K562 (cell line): ENCODE measurements at regions not wholly inside any gene's neighbourhood (a gene's known extent, or its start where the extent isn't known, plus 50 kb on each side); places are given as distances from the start of the nearest gene placed in this dataset.

Source experiments
- ATAC-seq: fragments of 200-7000 bp; cut with Tn5 transposase; 3 replicates; pipeline ENCODE4 v1.9.1; 2020; ENCODE audit warnings: moderate library complexity
- BruUV-seq: library from RNA; stranded (reverse); fragments of 400-500 nt; replicated peaks from 2 replicates; lab custom pipeline; 2021; lab: Mats Ljungman, UMichigan
- CTCF ChIA-PET: fragments of 300-600 bp; formaldehyde crosslinking; extraction: SDS; loops from one replicate; lab custom pipeline; 2021; ENCODE audit warnings: low intra/inter-chr PET ratio; lab: Yijun Ruan, JAX
- POLR2A ChIA-PET: fragments of 300-600, 350-650 bp; sonication (Branson Sonifier 250); formaldehyde crosslinking; extraction: SDS; loops from one replicate; lab custom pipeline; 2021; ENCODE audit warnings: antibody characterized with exemption, inconsistent platforms; lab: Yijun Ruan, JAX
- DNase-seq, 4 experiments: peaks; one replicate each; pipeline versions ENCODE4 v3.0.0 to v3.0.0-alpha.2; 2011 to 2018; ENCODE audit warnings: low spot score in 3 of 4, mixed read lengths in 3 of 4; ENCODE audit errors: extremely low read depth in 1 of 4
- FAIRE-seq: peaks from 2 replicates; lab custom pipeline; 2011; peaks lifted over from hg19 to GRCh38; lab: Jason Lieb, UNC
- H2AFZ ChIP-seq: 2 replicates; pipeline ENCODE4 v1.6.0; 2011; ENCODE audit warnings: low read depth, low read length, control low read depth, inconsistent platforms
- H3K27ac ChIP-seq: fragments of 200-600 bp; 3 replicates; pipeline ENCODE4 v1.8.0; 2011; ENCODE audit warnings: low read depth, mild to moderate bottlenecking, control low read depth, inconsistent platforms, low read length, moderate library complexity, mixed read lengths; ENCODE audit errors: extremely low read depth
- H3K27me3 ChIP-seq, 2 experiments: fragments of 300-600 bp in 1 of 2; 2 replicates in 1 of 2; 3 replicates in 1 of 2; pipeline versions ENCODE4 v1.6.0 to v1.8.0; 2011; ENCODE audit warnings: inconsistent platforms in 2 of 2, low read length in 2 of 2, mild to moderate bottlenecking in 1 of 2, mixed read lengths in 1 of 2, moderate library complexity in 1 of 2; ENCODE audit not compliant: control insufficient read depth in 2 of 2, insufficient read depth in 2 of 2
- H3K36me3 ChIP-seq: fragments of 300-600 bp; 3 replicates; pipeline ENCODE4 v1.8.0; 2011; ENCODE audit warnings: mild to moderate bottlenecking, low read length, inconsistent platforms; ENCODE audit not compliant: control insufficient read depth, insufficient read depth
- H3K4me1 ChIP-seq, 2 experiments: fragments of 200-600 bp in 1 of 2; replicated peaks in 1 of 2; 2 replicates in 1 of 2; 3 replicates in 1 of 2; pipeline versions ENCODE4 v1.5.1 to v1.8.0; 2011; ENCODE audit warnings: inconsistent platforms in 2 of 2, low read length in 2 of 2, mild to moderate bottlenecking in 1 of 2, mixed read lengths in 1 of 2, moderate library complexity in 1 of 2; ENCODE audit not compliant: control insufficient read depth in 2 of 2, insufficient read depth in 2 of 2
- H3K4me2 ChIP-seq: 2 replicates; pipeline ENCODE4 v1.6.1; 2011; ENCODE audit warnings: low read length, control low read depth, inconsistent platforms, mixed read lengths; ENCODE audit not compliant: insufficient read depth
- H3K4me3 ChIP-seq: fragments of 200-600 bp; sonication (generic), shearing (Covaris generic); 2 replicates; pipeline ENCODE4 v1.5.1; 2016; ENCODE audit warnings: control low read depth, inconsistent platforms
- H3K79me2 ChIP-seq: fragments of 200-600 bp; 3 replicates; pipeline ENCODE4 v1.8.0; 2011; ENCODE audit warnings: low read length, inconsistent platforms; ENCODE audit not compliant: control insufficient read depth, insufficient read depth
- H3K9ac ChIP-seq, 2 experiments: 2 replicates each; pipeline versions ENCODE4 v1.6.0 to v1.6.1; 2011; ENCODE audit warnings: low read depth in 2 of 2, low read length in 2 of 2, control low read depth in 1 of 2, inconsistent platforms in 1 of 2, mild to moderate bottlenecking in 1 of 2, mixed read lengths in 1 of 2; ENCODE audit not compliant: insufficient read depth in 1 of 2
- H3K9me1 ChIP-seq: one replicate; pipeline ENCODE4 v1.6.0; 2011; ENCODE audit warnings: inconsistent platforms, mild to moderate bottlenecking, low read length, moderate library complexity; ENCODE audit not compliant: control insufficient read depth, insufficient read depth
- H3K9me3 ChIP-seq: replicated peaks from 2 replicates; pipeline ENCODE4 v1.5.1; 2011; ENCODE audit warnings: low read depth, low read length, inconsistent platforms; ENCODE audit not compliant: control insufficient read depth, insufficient read depth
- H4K20me1 ChIP-seq: replicated peaks from 2 replicates; pipeline ENCODE4 v1.6.1; 2011; ENCODE audit warnings: low read length, inconsistent platforms, mixed read lengths; ENCODE audit not compliant: control insufficient read depth, insufficient read depth
- ASH1L ChIP-seq: fragments of 450-650 bp; IDR thresholded peaks from 2 replicates; pipeline ENCODE4 v1.6.1; 2018; ENCODE audit warnings: borderline replicate concordance, mild to moderate bottlenecking, low read depth; ENCODE audit not compliant: partially characterized antibody
- CCNT2 ChIP-seq: IDR thresholded peaks from 2 replicates; pipeline ENCODE4 v1.6.1; 2011; ENCODE audit warnings: borderline replicate concordance, low read depth, mild to moderate bottlenecking, moderate library complexity, mixed read lengths, low read length; ENCODE audit not compliant: insufficient read length; ENCODE audit errors: extremely low read depth
- CREB5 ChIP-seq: fragments of 250-450 bp; sonication (Bioruptor Pico); IDR thresholded peaks from 2 replicates; pipeline ENCODE4 v1.5.0; 2020; ENCODE audit warnings: mild to moderate bottlenecking
- E2F3 ChIP-seq: fragments of 250-450 bp; sonication (Bioruptor Pico); IDR thresholded peaks from 2 replicates; pipeline ENCODE4 v1.4.0; 2020; ENCODE audit warnings: mild to moderate bottlenecking
- ESRRB ChIP-seq: fragments of 250-450 bp; sonication (Bioruptor Pico); IDR thresholded peaks from 2 replicates; pipeline ENCODE4 v1.5.0; 2020; ENCODE audit warnings: mild to moderate bottlenecking, moderate library complexity, borderline replicate concordance
- GTF2B ChIP-seq: IDR thresholded peaks from 2 replicates; pipeline ENCODE4 v1.6.1; 2011; ENCODE audit not compliant: insufficient read length; ENCODE audit errors: extremely low read depth
- RAD51 ChIP-seq: fragments of 450-650 bp; IDR thresholded peaks from 2 replicates; pipeline ENCODE4 v1.7.1; 2016; ENCODE audit warnings: low read depth, mild to moderate bottlenecking, borderline replicate concordance
- RBM34 ChIP-seq: fragments of 200-400 bp; formaldehyde crosslinking; IDR thresholded peaks from 2 replicates; pipeline ENCODE4 v1.6.1; 2018; ENCODE audit warnings: low read length, borderline replicate concordance; ENCODE audit not compliant: insufficient read depth
- SMARCA5 ChIP-seq: fragments of 450-650 bp; IDR thresholded peaks from 2 replicates; pipeline ENCODE4 v1.6.1; 2016
- ZNF121 ChIP-seq: sonication (generic); formaldehyde crosslinking; conservative IDR thresholded peaks from 2 replicates; pipeline ENCODE4 v1.8.0; 2022; ENCODE audit warnings: missing genetic modification reagents
- ZNF133 ChIP-seq: fragments of 250-450 bp; sonication (Bioruptor Pico); IDR thresholded peaks from 2 replicates; pipeline ENCODE4 v1.4.0; 2020; ENCODE audit warnings: mild to moderate bottlenecking
- ZNF146 ChIP-seq: IDR thresholded peaks from one replicate; pipeline ENCODE4 v1.6.1; 2018; ENCODE audit warnings: missing compliant biosample characterization; ENCODE audit not compliant: unreplicated experiment
- ZNF217 ChIP-seq: sonication (generic); formaldehyde crosslinking; IDR thresholded peaks from 2 replicates; pipeline ENCODE4 v1.8.0; 2022; ENCODE audit warnings: mild to moderate bottlenecking, missing genetic modification reagents
- ZNF717 ChIP-seq: fragments of 250-450 bp; sonication (Bioruptor Pico); IDR thresholded peaks from 2 replicates; pipeline ENCODE4 v1.5.0; 2021
- WGBS: fragments of 100-300 bp; shearing (Covaris generic); methylation state at CpG from one replicate; pipeline ENCODE4 v1.1.6; 2016; ENCODE audit warnings: low coverage, mixed read lengths; ENCODE audit not compliant: insufficient coverage; ENCODE audit errors: missing lambda C conversion rate; 5-methylcytosine and 5-hydroxymethylcytosine counted together
- in situ Hi-C: fragments of 300-500 bp; cut with MboI; formaldehyde crosslinking; loops from 4 replicates; pipeline ENCODE4 v1.15.0; 2018; ENCODE audit warnings: inconsistent platforms, mixed read lengths
- intact Hi-C: fragments of 100-400 bp; cut with micrococcal nuclease; formaldehyde crosslinking; loops from 2 replicates; pipeline ENCODE4 v1.14.2; 2022

GRCh38 chr18:68219274-68219673, 495.6 kb downstream of the TMX3 start:
- DNase-seq (no peak), ATAC-seq (no peak), FAIRE-seq (no peak)
- CTCF ChIA-PET, result no interaction called here
- intact Hi-C loops (no loop called here), in situ Hi-C loops (no loop called here)
- no peak overlapping the region for H3K4me3 ChIP-seq
- no CpG with 5 or more reads among the region's 2 CpGs for WGBS
- H3K9me3 ChIP-seq, result no peaks in the 10 kb centered on the region
- no peaks in the 10 kb centered on the region for H3K4me1 ChIP-seq
- H3K27ac ChIP-seq, result no peak overlapping the region
- no peak overlapping the region for H3K4me2 ChIP-seq
- H3K9ac ChIP-seq, result no peak overlapping the region
- TF ChIP-seq GTF2B, result no peak
- no peak for TF ChIP-seq RBM34
- TF ChIP-seq E2F3, result no peak
- no peak for TF ChIP-seq ZNF121
- TF ChIP-seq ZNF146 (CRISPR knock-in tag), result no peak
- TF ChIP-seq CREB5 (CRISPR knock-in tag), result no peak
- no peak for TF ChIP-seq ZNF217
- TF ChIP-seq RAD51, result no peak
- TF ChIP-seq ZNF717 (CRISPR knock-in tag), result no peak
- TF ChIP-seq ZNF133 (CRISPR knock-in tag), result no peak
- no peak for TF ChIP-seq SMARCA5
- TF ChIP-seq ASH1L, result no peak
- no peak for TF ChIP-seq ESRRB (CRISPR knock-in tag)
- no peak for TF ChIP-seq CCNT2
- POLR2A ChIA-PET, result no interaction called here
- no peaks in the 10 kb centered on the region for H3K27me3 ChIP-seq
- no peak overlapping the region for H2AFZ ChIP-seq
- H3K36me3 ChIP-seq, result no peaks in the 10 kb centered on the region
- H4K20me1 ChIP-seq, result no peaks in the 10 kb centered on the region
- H3K9me1 ChIP-seq, result no peaks in the 10 kb centered on the region
- no TSS peak for BruUV-seq
- no peaks in the 10 kb centered on the region for H3K79me2 ChIP-seq
